Stimulated activated naive B cell treated with anti-CD40 and anti-IgM and Interleukin-4, amounts not matched to agents 10 μg/mL and 1 μg/mL and 100 μg/mL, for 72 hours (primary cell): ENCODE measurements at regions not wholly inside any gene's neighbourhood (a gene's known extent, or its start where the extent isn't known, plus 50 kb on each side); places are given as distances from the start of the nearest gene placed in this dataset.
"Not testable (repeated sequence)": the region's sequence is repeated elsewhere in the genome, so short reads cannot be mapped to it uniquely, and the experiment has no call there.

Experiments
- ATAC-seq, 2 donors: fragments of 150-1000 bp; cut with Tn5 transposase; replicated peaks; 2 replicates each; pipeline ENCODE4 v1.10.0; 2021; ENCODE audit warnings: moderate library complexity in 1 of 2
- DNase-seq: peaks from one replicate; pipeline ENCODE4 v3.0.0; 2021
- H3K27ac Mint-ChIP-seq: one replicate; pipeline ENCODE4 v1.8.0; 2022; ENCODE audit warnings: mild to moderate bottlenecking, mixed read lengths
- H3K27me3 Mint-ChIP-seq, 2 donors: one replicate each; pipeline ENCODE4 v1.8.0; 2022; ENCODE audit warnings: mixed read lengths in 2 of 2
- H3K36me3 Mint-ChIP-seq, 2 donors: one replicate each; pipeline ENCODE4 v1.8.0; 2022; ENCODE audit warnings: mixed read lengths in 2 of 2, mild to moderate bottlenecking in 1 of 2
- H3K4me1 Mint-ChIP-seq, 2 donors: one replicate each; pipeline ENCODE4 v1.8.0; 2022; ENCODE audit warnings: mixed read lengths in 2 of 2, mild to moderate bottlenecking in 1 of 2
- H3K4me3 Mint-ChIP-seq, 2 donors: one replicate each; pipeline ENCODE4 v1.8.0; 2022; ENCODE audit warnings: mild to moderate bottlenecking in 2 of 2, mixed read lengths in 2 of 2, moderate library complexity in 1 of 2
- H3K9me3 Mint-ChIP-seq, 2 donors: one replicate each; pipeline ENCODE4 v1.8.0; 2022; ENCODE audit warnings: mixed read lengths in 2 of 2, mild to moderate bottlenecking in 1 of 2

DNA sequence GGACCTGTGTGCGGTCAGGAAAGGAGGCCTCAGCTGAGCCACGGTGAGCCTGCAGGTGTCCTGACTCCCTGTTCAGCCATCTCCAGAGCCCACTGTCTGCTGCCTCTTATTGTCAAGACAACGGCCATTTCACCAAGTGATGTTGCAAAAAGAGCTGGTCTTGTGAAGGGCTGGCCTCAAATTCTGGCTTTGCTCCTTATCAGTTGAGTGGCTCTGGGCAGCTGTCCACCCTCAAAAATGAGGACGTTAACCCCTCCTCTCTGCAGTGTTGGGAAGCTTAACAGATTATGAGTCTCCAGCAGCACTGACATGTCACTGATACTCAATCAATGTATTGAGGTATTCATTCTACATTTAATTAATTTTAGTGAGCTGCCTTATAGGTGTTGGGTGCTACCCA, 171.1 kb upstream of the TOX3 start:
- no peak for ATAC-seq
- H3K36me3 Mint-ChIP-seq = no peaks in the 10 kb centered on the region
- H3K27ac Mint-ChIP-seq = no peak overlapping the region
- no peak for DNase-seq
- peaks cover 6 to 18% of the 10 kb centered on the region in 2 donors for H3K9me3 Mint-ChIP-seq
- no peaks in the 10 kb centered on the region for H3K4me1 Mint-ChIP-seq
- no peak overlapping the region for H3K4me3 Mint-ChIP-seq
- H3K27me3 Mint-ChIP-seq = no peaks in the 10 kb centered on the region

DNA sequence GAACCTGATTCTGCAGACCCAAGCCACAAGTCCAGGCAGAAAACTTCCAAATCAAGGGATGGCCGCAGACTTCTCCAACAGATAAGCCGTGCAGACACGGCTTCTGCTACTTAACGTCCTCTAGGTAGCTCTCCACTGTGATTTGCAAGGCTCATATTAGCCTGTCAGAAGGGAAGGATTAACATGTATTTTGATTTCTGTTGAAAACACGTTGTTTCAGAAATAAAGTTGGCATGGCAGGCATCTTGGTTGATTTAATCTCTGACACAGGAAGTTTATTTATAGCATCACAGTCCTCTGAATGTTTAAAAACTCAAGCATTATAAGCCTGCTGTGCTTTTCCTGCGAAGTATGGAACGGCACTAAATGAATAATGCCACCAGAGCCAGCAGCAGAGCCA, 166.8 kb upstream of the TOX3 start:
- H3K9me3 Mint-ChIP-seq = peaks cover 5 to 6% of the 10 kb centered on the region in 2 donors
- H3K27ac Mint-ChIP-seq = no peak overlapping the region
- no peaks in the 10 kb centered on the region for H3K4me1 Mint-ChIP-seq
- H3K36me3 Mint-ChIP-seq = no peaks in the 10 kb centered on the region
- no peak for ATAC-seq
- H3K4me3 Mint-ChIP-seq = no peak overlapping the region
- no peaks in the 10 kb centered on the region for H3K27me3 Mint-ChIP-seq
- DNase-seq = no peak

DNA sequence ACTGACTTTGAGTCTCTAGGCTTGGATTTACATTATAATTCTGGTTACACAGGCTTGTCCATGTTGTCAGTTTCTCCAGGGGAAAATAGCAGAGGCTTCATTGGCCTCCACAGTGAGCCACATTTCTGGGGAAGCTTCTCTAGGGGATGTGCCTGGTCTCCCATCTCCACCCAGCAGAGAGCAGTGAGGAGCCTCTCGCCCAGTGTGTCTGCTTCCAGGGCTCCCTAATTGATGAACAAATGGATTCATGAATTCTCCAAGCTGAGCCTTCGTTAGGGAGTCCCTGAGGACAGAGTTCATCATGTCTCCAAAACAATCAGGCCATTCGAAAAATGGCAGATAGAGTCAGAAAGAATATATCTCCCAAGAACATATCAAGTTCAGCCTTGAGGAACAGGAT, 162.4 kb upstream of the TOX3 start:
- no peak for DNase-seq

DNA sequence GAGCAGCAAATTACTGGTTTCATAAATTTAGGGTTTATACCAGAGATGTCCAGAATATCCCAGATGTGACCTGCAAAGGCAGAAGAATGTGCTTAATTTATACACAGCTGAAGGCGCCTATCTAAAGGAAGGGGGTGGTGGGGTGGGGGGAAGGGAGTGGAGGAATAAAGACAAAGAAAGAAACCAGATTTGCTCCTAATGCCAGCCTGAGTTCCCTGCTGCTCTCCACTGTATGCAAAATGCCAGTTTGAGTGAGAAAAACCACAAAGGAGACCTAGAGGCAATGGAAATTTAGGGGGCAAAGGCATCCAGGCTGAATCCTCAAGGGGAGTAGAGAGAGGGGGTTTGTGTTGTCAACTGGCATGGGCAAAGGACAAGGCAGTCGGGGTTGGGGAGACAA, 161.5 kb upstream of the TOX3 start:
- Mint-ChIP-seq H3K9me3 (peaks cover 1 to 5% of the 10 kb centered on the region in 2 donors), H3K27me3 (no peaks in the 10 kb centered on the region), H3K4me1 (no peaks in the 10 kb centered on the region), H3K27ac (no peak overlapping the region), H3K36me3 (no peaks in the 10 kb centered on the region), H3K4me3 (no peak overlapping the region)
- DNase-seq (no peak), ATAC-seq (no peak)

More for the DNA sequence above, 162.4 kb upstream of the TOX3 start:
- Mint-ChIP-seq H3K27ac (no peak overlapping the region), H3K27me3 (no peaks in the 10 kb centered on the region), H3K4me1 (no peaks in the 10 kb centered on the region), H3K9me3 (peaks cover 1 to 5% of the 10 kb centered on the region in 2 donors), H3K4me3 (no peak overlapping the region), H3K36me3 (no peaks in the 10 kb centered on the region)
- ATAC-seq = no peak

DNA sequence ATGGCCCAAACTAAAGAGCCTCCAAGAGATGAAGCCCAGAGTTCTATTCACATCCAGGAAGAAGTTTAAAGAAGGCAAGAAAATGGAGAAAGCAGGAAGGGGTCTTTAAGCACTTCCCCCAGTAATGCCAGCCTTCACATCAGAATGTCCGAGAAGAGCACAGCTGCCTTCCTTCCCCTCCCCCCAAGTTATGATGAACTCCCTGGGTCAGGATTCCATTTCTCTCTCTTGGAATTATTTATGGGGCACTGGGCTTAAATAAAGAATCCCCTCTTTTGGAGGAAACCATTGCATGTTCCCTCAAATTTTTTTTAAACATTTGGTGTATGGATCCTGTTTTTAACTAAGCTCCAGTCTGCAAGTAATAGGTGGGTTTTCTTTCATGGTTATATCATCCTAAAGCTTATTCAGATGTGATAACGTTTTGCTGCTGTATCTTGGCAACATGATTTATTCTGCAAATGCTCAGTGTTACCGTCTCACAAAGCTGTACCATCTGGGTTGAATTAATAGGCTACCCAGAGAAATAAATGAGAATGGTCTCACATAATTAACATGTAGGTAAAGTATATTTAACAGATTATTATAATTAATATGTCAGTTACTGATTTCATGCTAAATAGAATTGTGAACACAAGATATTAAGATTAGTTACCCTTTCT, 160.9 kb upstream of the TOX3 start:
- ATAC-seq = no peak
- Mint-ChIP-seq H3K4me1 (no peaks in the 10 kb centered on the region), H3K27ac (no peak overlapping the region)

DNA sequence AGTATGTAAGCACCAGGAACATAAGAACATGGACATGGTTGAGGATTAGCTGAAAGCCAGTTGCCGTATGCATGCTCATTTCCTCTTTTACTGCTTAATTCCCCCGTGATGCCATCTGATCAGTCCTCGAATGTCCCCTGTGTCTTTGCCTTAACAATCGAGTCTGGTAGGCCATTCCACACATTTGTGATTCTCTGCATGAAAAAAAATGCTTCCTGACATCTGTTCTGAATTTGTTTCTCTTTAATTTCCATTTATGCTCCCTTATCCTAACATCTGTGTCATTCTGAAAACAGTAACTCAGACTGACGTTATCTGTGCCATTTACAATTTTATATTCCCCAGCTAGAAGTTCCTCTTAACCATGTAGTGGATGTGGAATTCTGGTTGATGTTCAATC, 158.2 kb upstream of the TOX3 start:
- no peak for DNase-seq
- Mint-ChIP-seq H3K27ac (no peak overlapping the region), H3K4me3 (no peak overlapping the region), H3K4me1 (no peaks in the 10 kb centered on the region), H3K36me3 (no peaks in the 10 kb centered on the region), H3K9me3 (peaks cover 3 to 5% of the 10 kb centered on the region in 2 donors), H3K27me3 (no peaks in the 10 kb centered on the region)
- no peak for ATAC-seq

More for the DNA sequence above, 160.9 kb upstream of the TOX3 start:
- DNase-seq = no peak
- peaks cover 1 to 5% of the 10 kb centered on the region in 2 donors for H3K9me3 Mint-ChIP-seq
- no peaks in the 10 kb centered on the region for H3K27me3 Mint-ChIP-seq
- H3K4me3 Mint-ChIP-seq = no peak overlapping the region
- no peaks in the 10 kb centered on the region for H3K36me3 Mint-ChIP-seq

DNA sequence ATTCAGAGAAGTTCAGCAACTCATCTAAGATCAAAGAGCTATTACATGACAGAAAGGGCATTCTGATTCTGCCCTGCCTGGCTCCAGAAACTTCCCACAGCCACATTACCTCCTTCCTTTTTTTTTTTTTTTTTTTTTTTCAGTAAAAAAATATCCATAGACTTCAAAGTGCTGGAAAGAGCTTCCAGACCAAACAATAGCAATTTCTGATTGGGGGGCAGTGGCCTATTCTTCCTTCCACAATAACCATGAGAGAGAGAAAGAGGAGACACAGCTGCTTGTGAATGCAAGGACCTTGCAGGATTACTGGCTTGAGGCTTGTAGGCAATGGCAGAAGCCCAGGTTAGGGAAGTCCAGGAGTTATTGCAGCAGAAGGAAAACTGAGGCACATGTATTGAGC, 151.0 kb upstream of the TOX3 start:
- H3K27me3 Mint-ChIP-seq = no peaks in the 10 kb centered on the region

DNA sequence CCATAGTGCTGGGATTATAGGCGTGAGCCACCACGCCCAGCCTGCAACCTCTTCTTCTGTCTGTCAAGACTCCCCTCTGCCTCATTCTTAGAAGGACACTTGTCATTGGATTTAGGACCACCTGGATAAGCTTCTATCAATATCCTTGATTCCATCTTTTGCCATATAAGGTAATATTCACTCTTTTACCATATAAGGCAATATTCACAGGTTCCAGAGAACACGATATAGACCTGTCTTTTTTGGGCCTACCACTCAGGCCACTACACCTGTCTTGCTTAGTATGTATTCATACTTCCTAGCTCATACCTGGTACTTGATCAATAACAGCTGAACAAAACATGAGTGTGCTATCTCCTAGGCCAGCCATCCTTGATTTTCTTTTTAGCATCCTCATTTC, 149.2 kb upstream of the TOX3 start:
- Mint-ChIP-seq H3K27ac (no peak overlapping the region), H3K4me3 (no peak overlapping the region), H3K9me3 (peaks cover 7 to 14% of the 10 kb centered on the region in 2 donors), H3K27me3 (no peaks in the 10 kb centered on the region), H3K4me1 (no peaks in the 10 kb centered on the region), H3K36me3 (no peaks in the 10 kb centered on the region)
- no peak for DNase-seq
- ATAC-seq = no peak

More for the DNA sequence above, 151.0 kb upstream of the TOX3 start:
- Mint-ChIP-seq H3K27ac (no peak overlapping the region), H3K4me3 (no peak overlapping the region), H3K4me1 (no peaks in the 10 kb centered on the region), H3K36me3 (no peaks in the 10 kb centered on the region), H3K9me3 (peaks cover 5 to 9% of the 10 kb centered on the region in 2 donors)
- ATAC-seq (no peak), DNase-seq (no peak)

DNA sequence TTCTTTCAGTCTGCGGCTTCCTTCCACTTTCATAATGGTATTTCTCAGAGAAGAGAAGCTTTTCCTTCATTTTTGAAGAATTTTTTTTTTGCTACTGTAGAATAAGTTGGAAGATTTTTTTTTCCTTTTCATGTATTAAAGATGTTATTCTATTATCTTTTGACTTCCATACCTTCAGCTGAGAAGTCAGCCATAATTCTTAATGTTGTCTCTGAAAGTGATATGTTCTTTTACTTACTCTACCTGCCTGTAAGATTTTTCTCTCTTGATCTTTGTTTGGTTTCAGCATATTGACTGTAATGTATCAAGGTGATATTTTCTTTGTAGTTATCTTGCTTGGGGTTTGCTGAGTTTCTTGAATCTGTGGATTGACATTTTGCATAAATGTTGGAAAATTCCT, 143.5 kb upstream of the TOX3 start:
- no peak for ATAC-seq
- H3K27ac Mint-ChIP-seq = no peak overlapping the region
- H3K4me3 Mint-ChIP-seq = no peak overlapping the region
- no peak for DNase-seq
- H3K36me3 Mint-ChIP-seq = no peaks in the 10 kb centered on the region
- H3K27me3 Mint-ChIP-seq = no peaks in the 10 kb centered on the region
- H3K4me1 Mint-ChIP-seq = no peaks in the 10 kb centered on the region
- H3K9me3 Mint-ChIP-seq = peaks cover 10 to 18% of the 10 kb centered on the region in 2 donors

DNA sequence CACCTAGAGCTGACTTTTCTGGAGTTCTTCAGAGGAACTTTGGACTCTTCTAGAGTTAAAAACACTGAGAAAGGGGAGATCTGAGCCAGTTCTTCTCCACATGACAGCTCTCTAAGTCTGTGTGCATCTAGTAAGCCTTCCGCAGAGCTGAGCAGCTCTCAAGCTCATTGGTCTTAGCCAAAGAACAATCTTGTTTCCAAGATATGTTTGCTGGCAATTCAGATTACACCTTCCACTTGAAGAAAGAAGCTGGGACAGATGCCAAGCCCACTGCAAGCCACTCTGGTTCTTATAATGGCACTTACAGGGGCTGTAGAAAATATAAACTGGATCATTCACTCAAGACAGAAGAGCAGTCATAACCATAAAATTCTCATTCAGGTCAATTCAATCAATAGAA, 134.1 kb upstream of the TOX3 start:
- H3K4me1 Mint-ChIP-seq = no peaks in the 10 kb centered on the region
- H3K27me3 Mint-ChIP-seq = no peaks in the 10 kb centered on the region
- no peaks in the 10 kb centered on the region for H3K36me3 Mint-ChIP-seq
- H3K27ac Mint-ChIP-seq = no peak overlapping the region
- H3K9me3 Mint-ChIP-seq = peaks cover 0 to 2% of the 10 kb centered on the region in 2 donors
- DNase-seq (no peak), ATAC-seq (no peak)
- no peak overlapping the region for H3K4me3 Mint-ChIP-seq

DNA sequence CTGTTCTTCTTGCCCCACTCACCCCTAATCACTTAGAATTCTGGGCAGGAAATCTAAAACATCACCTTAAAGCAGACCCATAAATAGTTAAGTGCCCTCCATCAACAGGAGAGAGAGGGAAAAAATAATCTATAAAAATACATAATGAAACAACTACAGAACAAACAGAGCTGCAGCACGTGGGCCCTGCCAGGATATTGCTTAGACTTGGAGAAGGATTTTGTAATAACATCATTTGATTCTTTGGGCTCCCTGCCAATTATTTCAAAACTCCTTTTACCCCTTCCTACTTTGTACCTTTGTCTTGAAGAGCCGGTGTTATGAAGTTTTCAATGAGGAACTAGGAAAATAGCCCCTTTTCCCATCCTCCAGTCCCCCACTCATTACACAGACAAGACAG, 130.6 kb upstream of the TOX3 start:
- no peaks in the 10 kb centered on the region for H3K36me3 Mint-ChIP-seq
- no peaks in the 10 kb centered on the region for H3K4me1 Mint-ChIP-seq
- no peak overlapping the region for H3K4me3 Mint-ChIP-seq
- DNase-seq (no peak), ATAC-seq (no peak)
- H3K9me3 Mint-ChIP-seq = peaks cover 0 to 4% of the 10 kb centered on the region in 2 donors
- no peaks in the 10 kb centered on the region for H3K27me3 Mint-ChIP-seq
- no peak overlapping the region for H3K27ac Mint-ChIP-seq

DNA sequence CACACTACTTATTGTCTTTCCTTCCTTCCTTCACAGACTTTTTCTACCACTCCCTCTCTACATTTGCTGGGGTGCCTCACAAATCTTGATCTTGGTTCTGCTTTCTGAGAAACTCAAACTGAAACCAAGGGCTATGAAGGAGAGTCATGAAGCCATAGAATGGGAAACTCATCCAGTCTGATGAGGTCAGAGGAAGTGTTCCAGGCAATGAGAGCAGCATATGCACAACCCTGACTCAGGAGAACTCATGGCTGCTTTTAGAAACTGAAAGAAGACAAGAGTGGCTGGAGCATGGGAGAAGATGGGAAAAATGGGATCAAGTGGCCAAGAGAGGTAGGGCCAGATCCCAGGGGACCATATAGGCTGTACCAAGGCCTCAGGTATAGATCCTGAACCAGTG, 130.0 kb upstream of the TOX3 start:
- H3K4me1 Mint-ChIP-seq = no peaks in the 10 kb centered on the region

DNA sequence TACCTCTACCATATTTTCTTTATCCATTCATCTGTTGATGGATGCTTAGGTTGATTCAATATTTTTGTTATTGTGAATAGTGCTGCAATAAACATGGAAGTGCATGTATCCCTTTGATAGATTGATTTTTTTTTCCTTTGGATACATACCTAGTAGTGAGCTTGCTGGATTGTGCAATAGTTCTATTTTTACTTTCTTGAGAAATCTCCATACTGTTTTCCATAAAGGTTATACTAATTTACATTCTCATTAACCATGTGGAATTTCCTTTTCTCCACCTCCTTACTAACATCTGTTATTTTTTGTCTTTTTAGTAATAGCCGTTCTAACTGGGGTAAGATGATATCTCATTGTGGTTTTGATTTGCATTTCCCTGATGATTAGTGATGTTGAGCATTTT, 124.6 kb upstream of the TOX3 start:
- Mint-ChIP-seq H3K27ac (no peak overlapping the region), H3K36me3 (no peaks in the 10 kb centered on the region)

More for the DNA sequence above, 130.0 kb upstream of the TOX3 start:
- no peak for ATAC-seq
- Mint-ChIP-seq H3K9me3 (peaks cover 0 to 1% of the 10 kb centered on the region in 2 donors), H3K36me3 (no peaks in the 10 kb centered on the region), H3K4me3 (no peak overlapping the region), H3K27me3 (no peaks in the 10 kb centered on the region), H3K27ac (no peak overlapping the region)
- no peak for DNase-seq

DNA sequence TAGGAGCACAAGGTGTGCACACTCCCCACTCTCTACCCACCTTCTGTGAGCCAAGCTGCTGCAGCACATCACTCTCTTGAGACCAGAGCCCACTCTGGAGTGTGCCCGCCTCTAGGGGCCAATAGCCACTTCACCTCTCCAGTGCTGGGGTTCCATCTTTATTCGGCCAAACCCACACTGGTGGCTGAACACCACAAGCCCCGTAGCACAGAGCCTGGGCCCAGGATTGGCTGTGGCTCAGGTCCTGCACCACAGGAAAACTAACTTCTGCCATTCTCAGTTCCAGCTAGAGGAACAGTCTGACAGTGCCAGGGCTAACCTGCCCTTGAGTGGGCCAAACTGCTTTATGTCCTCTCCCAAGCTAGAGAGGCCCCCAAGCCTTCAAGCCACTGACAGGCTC, 111.0 kb upstream of the TOX3 start:
- no peaks in the 10 kb centered on the region for H3K4me1 Mint-ChIP-seq

More for the DNA sequence above, 124.6 kb upstream of the TOX3 start:
- Mint-ChIP-seq H3K4me1 (no peaks in the 10 kb centered on the region), H3K27me3 (no peaks in the 10 kb centered on the region), H3K9me3 (peaks cover 0 to 4% of the 10 kb centered on the region in 2 donors), H3K4me3 (no peak overlapping the region)
- ATAC-seq (no peak), DNase-seq (no peak)

DNA sequence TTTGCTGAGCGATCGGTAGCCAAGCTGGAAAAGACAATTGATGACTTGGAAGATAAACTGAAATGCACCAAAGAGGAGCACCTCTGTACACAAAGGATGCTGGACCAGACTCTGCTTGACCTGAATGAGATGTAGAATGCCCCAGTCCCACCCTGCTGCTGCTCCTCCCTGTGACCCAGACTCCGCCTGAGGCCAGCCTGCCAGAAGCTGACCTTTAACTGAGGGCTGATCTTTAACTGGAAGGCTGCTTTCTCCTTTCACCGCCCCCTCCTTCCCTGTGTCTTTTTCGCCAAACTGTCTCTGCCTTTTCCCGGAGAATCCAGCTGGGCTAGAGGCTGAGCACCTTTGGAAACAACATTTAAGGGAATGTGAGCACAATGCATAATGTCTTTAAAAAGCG, 109.0 kb upstream of the TOX3 start:
- not testable (repeated sequence) for ATAC-seq, H3K27me3 Mint-ChIP-seq, H3K4me3 Mint-ChIP-seq, H3K27ac Mint-ChIP-seq, DNase-seq, H3K36me3 Mint-ChIP-seq, H3K4me1 Mint-ChIP-seq
- peaks cover 4 to 10% of the 10 kb centered on the region in 2 donors for H3K9me3 Mint-ChIP-seq

More for the DNA sequence above, 111.0 kb upstream of the TOX3 start:
- H3K9me3 Mint-ChIP-seq = peaks cover 4 to 10% of the 10 kb centered on the region in 2 donors
- no peak overlapping the region for H3K27ac Mint-ChIP-seq
- H3K36me3 Mint-ChIP-seq = peaks cover 2 to 4% of the 10 kb centered on the region in 2 donors
- peaks cover 0 to 7% of the 10 kb centered on the region in 2 donors for H3K27me3 Mint-ChIP-seq
- no peak for ATAC-seq
- DNase-seq = no peak
- no peak overlapping the region for H3K4me3 Mint-ChIP-seq
